Epithelial cell of esophagus (primary cell): ENCODE measurements at regions not wholly inside any gene's neighbourhood (a gene's known extent, or its start where the extent isn't known, plus 50 kb on each side); places are given as distances from the start of the nearest gene placed in this dataset.

Source experiments
- DNase-seq: peaks from one replicate; pipeline ENCODE4 v3.0.0; 2010; ENCODE audit warnings: low read depth
- H3K4me3 ChIP-seq: 2 replicates; pipeline ENCODE4 v1.5.1; 2011; ENCODE audit warnings: mild to moderate bottlenecking, low read length, control low read depth
- CTCF ChIP-seq: IDR thresholded peaks from 2 replicates; pipeline ENCODE4 v1.5.1; 2011; ENCODE audit warnings: low read depth, mild to moderate bottlenecking, low read length, control low read depth, inconsistent platforms; ENCODE audit not compliant: insufficient read depth; ENCODE audit errors: missing control alignments

GRCh38 chr4:184309241-184310170, 91.8 kb upstream of the ENPP6 start:
- no peak for DNase-seq
- H3K4me3 ChIP-seq: no peak overlapping the region
- no peak for TF ChIP-seq CTCF

GRCh38 chr4:184306949-184307348, 89.3 kb upstream of the ENPP6 start:
- peak; percentile 84 for DNase-seq
- no peak overlapping the region for H3K4me3 ChIP-seq
- TF ChIP-seq CTCF: no peak

- no peak for DNase-seq
- no peak for TF ChIP-seq CTCF
- no peak overlapping the region for H3K4me3 ChIP-seq
Observed at GRCh38 chr4:184306470-184306869, 88.8 kb upstream of the ENPP6 start.

- TF ChIP-seq CTCF: no peak
Observed at GRCh38 chr4:184300816-184301215, 83.1 kb upstream of the ENPP6 start.

GRCh38 chr4:184298254-184298653, 80.6 kb upstream of the ENPP6 start:
- H3K4me3 ChIP-seq: no peak overlapping the region
- DNase-seq: no peak
- no peak for TF ChIP-seq CTCF

More at GRCh38 chr4:184300816-184301215, 83.1 kb upstream of the ENPP6 start:
- no peak for DNase-seq
- no peak overlapping the region for H3K4me3 ChIP-seq

GRCh38 chr4:184295206-184295605, 77.5 kb upstream of the ENPP6 start:
- no peak overlapping the region for H3K4me3 ChIP-seq
- no peak for DNase-seq
- no peak for TF ChIP-seq CTCF
